ENCODE measurements at regions not wholly inside any gene's neighbourhood (a gene's known extent, or its start where the extent isn't known, plus 50 kb on each side); places are given as distances from the start of the nearest gene placed in this dataset.

GRCh38 chr10:57513637-57514036, 754.1 kb downstream of the IPMK start:
- TF ChIP-seq CTCF (IDR thresholded peaks at IDR 0.05) (no peak), ZFX (IDR thresholded peaks at IDR 0.05; ENCODE audit: borderline replicate concordance) (no peak)

Data from 22Rv1 (cell line).